ENCODE measurements at regions not wholly inside any gene's neighbourhood (a gene's known extent, or its start where the extent isn't known, plus 50 kb on each side); places are given as distances from the start of the nearest gene placed in this dataset.
"Not testable (repeated sequence)": the region's sequence is repeated elsewhere in the genome, so short reads cannot be mapped to it uniquely, and the experiment has no call there.

DNA sequence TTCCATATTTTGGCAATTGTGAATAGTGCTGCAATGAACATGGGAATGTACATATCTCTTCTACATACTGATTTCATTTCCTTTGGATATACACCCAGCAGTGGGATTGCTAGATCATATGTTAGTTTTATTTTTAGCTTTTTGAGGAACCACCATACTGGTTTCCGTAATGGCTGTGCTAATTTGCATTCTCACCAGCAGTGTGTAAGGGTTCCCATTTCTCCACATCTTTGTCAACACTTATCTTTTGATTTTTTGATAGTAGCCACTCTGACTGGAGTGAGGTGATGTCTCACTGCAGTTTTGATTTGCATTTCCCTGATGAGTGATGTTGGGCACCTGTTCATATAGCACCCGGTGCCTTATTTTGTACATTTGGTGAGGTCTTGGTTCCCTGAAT, 519.6 kb downstream of the REEP3 start:
- DNase-seq, result no peak

- peak; percentile 71 for DNase-seq
These were observed 520.2 kb downstream of the REEP3 start for GRCh38 chr10:64041185-64041988.

DNA sequence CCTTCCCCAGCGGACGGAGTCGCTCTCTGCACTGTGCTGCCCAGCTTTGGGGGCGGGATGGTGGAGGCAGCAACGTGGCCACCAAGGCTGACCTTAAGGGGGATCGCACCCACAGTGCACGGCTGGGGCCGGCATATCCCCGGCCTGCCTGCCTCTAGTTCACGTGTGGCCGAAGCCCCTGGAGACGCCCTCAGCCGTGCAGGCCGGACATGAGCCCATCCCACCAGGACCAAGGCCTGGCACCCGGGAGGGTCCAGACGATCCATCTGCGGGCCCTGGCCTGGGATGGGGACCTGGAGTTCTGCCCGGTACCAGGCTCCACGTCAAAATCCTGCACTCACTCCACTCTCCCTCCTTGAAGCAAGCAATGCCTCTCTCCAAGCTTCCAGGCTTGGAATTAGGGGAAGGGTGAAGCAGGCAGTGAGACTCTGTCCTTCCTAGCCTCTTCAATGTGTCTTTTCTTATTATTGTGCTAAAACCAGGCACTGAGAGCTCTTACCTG, 520.8 kb downstream of the REEP3 start:
- no peak for DNase-seq

GRCh38 chr10:64044098-64044497, 522.9 kb downstream of the REEP3 start:
- no peak for DNase-seq

DNA sequence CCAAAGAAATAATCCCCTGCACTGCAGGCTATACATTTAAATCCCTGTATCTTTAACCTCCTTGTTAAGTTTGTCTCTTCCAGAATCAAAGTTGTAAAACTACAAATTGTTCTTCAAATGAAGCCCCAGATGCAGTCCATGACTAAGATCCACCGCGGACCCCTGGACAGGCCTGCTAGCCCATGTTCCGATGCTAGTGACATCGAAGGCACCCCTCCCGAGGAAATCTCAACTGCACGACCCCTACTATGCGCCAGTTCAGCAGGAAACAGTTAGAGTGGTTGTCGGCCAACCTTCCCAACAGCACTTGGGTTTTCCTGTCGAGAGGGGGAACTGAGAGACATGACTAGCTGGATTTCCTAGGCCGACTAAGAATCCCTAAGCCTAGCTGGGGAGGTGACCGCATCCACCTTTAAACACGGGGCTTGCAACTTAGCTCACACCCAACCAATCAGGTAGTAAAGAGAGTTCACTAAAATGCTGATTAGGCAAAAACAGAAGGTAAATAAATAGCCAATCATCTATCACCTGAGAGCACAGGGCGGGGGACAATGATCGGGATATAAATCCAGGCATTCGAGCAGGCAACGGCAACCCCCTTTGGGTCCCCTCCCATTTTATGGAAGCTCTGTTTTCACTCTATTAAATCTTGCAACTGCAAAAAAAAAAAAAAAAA, 523.9 kb downstream of the REEP3 start:
- DNase-seq, result not testable (repeated sequence)

DNA sequence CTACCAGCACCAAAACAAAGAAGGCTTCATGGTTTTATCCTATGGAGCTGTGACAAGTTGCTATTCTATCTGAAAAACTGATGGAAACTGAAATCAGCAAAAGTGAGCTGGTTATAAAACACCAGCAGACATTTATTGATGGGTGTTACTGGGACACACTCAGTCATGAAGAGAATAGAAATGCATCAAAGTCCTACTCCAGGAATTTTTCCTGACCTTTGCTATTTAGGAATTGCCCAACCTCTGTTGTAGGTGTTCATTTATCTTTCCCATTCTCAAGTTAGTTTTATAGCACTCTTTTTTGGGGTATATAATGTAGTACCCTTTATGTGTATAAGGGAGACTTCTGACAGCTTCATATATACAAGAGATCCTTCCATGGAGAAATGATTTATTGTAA, 533.2 kb downstream of the REEP3 start:
- DNase-seq, result no peak

DNA sequence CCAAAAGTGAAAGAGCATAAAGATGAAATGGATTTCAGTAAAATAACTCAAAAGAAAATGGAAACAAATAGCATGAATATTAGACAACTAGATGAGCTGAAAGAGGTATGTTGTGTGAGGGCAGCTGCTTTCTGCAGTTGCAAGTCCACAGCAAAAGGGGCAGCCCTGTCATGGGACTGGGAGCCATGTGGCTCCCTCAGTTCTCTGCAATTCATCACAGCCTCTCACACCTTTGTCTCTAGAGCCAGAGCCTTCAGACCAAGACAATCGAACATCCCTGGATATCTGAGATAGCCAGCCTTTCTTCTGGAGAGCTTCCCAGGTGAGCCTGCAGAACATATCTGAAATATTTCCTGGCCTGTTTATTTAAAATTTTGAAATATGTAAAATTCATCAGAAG, 538.7 kb downstream of the REEP3 start:
- DNase-seq, result no peak

GRCh38 chr10:64060389-64060788, 539.2 kb downstream of the REEP3 start:
- no peak for DNase-seq

DNA sequence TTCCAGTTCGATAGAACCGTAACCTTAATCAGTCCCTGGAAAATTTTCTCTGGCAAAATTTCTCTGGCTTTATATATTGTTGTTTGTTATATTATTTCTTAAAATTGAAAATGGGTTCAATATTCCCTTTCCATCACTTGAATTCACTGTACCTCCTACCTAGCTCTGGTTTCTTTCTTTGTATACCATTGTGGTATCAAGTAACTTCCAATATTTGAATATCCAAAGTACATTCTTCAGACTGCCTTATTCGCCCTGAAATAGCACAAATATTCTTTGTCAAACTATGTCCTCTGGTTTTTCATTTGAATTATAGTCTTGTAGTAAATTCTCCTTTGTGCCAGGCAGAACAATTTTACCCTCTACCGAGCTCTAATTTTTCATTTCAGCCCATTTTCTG, 541.6 kb downstream of the REEP3 start:
- DNase-seq, result no peak

DNA sequence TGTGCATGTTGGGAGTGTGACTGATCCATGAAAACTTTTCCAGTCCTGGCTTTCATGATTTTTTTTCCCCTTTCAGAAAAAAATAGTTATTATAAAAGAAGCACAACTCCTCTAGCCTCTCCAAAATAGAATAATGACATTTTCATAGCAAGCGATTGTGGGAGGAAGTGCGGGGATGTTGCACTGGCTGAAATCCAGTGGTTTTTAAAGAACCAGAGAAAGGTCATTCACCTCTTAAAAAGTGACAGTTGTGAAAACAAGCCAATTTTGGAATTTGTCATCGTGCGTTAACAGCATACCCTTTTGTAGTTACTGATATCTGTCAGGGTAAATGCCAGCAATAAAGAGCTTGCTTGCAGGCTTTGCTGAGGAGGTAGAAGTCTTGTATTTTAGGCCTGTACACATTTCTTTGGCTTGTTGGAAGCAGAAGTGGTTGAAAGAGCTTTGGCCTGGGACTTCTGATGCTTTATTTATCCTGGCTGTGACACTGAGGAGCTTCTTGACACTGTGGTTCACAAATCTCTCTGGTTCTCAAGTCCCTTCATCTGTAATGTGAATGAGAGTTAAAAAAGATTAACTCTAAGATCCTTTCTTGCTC, 545.9 kb downstream of the REEP3 start:
- DNase-seq, result no peak

- no peak for DNase-seq
These were observed 546.7 kb downstream of the REEP3 start for GRCh38 chr10:64067859-64068258.

DNA sequence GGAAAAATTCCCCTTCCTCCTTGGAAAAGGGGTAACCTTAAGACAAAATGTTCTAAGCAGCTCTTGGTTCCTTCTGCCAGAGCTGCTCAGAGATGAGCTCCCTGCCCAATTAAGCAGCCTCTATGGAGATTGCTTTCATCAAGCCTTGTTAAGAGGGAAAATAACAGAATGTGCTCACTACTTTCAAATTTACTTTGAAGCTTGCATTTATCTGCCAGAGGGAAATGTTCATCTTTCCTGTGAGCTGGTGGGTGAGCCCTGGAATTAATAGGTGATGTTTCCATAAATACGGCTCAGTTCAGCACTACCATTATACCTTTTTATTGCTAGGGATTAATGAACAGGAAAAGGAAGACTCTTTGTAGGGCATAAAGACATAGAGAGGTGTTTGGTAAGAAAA, 549.0 kb downstream of the REEP3 start:
- DNase-seq, result no peak

GRCh38 chr10:64071218-64071617, 550.0 kb downstream of the REEP3 start:
- DNase-seq, result no peak

- no peak for DNase-seq
These were observed 554.4 kb downstream of the REEP3 start for GRCh38 chr10:64075604-64076003.

GRCh38 chr10:64076322-64076940, 555.2 kb downstream of the REEP3 start:
- DNase-seq, result no peak

- no peak for DNase-seq
These were observed 558.1 kb downstream of the REEP3 start for GRCh38 chr10:64079341-64079740.

DNA sequence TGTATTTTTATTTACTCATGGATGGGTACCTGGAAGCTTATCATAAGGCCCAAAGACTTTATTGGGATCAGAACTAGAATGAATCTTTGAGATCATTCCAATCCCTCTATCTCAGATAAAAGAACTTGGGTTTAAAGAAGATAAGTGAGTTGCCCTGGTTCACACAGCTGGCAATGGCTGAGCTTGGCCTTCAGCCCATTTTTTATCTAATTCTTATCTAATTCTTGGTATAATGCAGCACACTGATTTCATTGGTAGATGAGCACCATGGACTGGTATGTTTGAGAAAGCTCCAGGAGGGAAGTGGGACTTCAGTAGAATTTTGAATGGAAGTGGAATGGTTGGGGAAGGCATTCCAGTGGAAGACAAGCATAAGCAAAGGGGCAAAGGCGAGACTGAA, 558.9 kb downstream of the REEP3 start:
- no peak for DNase-seq

DNA sequence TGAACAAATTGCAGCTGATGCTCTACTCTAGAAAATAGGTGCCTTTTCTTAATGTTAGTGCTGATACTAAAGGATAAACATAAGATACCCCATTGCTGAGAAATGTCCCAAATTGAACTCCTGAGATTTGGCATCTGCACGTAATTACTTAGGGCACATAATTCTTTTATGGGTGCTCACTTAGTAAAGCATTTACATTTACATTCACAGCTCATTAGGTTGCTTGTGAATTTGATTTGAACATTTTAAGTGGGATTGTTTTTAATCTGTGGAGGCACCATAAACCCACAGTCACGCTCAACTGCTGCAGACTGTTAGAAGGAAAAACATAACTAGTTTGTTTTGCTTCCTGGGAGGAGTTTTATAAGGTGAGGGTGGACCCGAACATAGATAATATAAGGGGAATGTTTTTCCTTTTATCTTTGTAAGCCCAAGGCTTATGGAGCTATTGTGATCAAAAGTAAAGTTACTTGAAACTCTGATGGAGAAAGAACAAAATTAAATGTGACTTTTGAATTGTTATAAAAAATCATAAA, 560.8 kb downstream of the REEP3 start:
- no peak for DNase-seq

DNA sequence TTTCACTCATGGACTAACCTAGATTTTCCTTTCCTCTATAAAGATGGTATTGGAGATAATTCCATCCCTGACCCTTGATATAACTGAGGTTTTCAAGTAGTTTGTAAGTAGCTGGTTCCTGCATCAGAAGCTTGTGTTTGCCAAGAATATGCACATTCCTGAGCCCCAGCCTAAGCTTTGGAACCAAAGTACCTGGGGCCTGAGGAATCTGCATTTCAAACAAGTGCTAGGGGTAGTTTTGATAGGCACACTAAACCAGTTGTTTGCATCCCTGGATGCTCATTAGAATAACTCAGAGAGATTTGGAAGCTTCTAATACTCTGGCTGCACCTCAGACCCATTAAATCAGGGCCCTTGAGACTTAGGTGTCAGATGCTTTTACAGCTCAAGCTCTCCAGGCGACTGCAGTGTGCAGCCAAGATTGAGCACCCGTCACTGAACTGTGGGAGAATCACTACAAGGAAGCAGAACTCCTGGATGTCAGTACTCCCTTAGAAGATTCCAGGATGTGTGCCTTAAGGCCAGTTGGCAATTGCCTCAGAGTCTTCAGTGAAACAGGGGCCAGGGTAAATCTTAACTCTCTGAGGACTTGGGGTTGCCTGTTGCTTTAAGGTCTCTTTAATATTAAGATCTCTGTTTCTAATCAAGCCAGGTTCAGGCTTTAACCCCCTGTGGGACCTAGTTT, 565.0 kb downstream of the REEP3 start:
- DNase-seq, result no peak

DNA sequence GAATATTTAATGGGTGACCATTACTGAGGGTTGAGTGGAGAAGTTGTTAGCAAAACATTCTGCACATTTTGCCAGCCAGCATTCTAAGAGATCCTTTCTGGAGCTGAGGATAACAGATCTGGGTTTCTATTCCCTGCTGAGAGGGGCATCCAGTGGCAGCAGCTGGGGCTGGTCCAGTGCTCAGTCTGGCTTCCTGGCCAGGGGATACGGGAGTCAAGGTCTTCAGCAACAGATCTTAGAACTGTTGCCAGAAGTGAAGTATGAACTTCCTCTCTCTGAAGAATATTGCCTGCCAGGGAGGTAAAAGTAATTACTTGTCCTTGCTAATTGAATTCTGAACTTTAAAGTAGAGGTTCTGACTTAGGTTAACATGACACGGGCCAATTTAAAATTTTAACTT, 568.4 kb downstream of the REEP3 start:
- DNase-seq, result no peak

DNA sequence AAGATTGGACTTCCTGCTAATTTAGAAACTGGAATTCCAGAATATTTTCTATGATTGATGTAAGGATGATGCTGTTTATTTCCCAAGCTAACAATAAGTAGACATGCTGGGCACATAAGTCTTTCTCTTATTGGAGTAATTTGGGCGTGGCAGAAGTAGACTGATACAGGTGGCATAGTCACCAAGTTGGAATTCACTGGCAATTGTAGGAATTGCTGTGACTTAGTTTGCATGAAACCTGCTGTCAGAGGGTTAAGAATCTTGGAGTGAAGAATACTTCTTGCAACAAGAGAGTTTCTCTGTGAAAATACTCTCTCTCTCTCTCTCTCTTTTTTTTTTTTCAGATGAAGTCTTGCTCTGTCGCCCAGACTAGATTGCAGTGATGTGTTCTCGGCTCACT, 569.7 kb downstream of the REEP3 start:
- no peak for DNase-seq

- DNase-seq, result no peak
These were observed 570.7 kb downstream of the REEP3 start for GRCh38 chr10:64091897-64092296.

DNA sequence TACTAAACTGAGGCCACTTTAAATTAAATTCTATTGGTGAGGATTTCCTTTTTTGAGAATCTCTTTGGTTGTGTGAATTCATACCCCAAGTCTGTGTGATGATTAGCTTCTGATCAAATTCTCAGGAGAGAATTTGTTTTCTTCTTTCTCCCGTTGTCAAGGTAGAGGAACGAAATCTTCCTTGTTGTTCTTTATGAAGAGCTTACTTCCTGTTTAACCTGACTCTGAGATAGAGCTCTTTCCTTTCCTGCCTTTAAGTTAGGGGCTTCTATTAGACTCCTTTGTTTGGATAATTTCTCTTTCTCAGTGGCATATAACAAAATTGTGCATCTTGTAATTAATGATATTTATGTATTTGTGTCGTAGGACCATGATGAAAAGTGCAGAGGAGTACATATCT, 572.1 kb downstream of the REEP3 start:
- no peak for DNase-seq
